GM21526 (cell line): ENCODE measurements at regions not wholly inside any gene's neighbourhood (a gene's known extent, or its start where the extent isn't known, plus 50 kb on each side); places are given as distances from the start of the nearest gene placed in this dataset.
A peak's percentile ranks its signal among the peaks of the same experiment; 100 is the strongest.

Experiments
- ATAC-seq: cut with Tn5 transposase; IDR thresholded peaks from one replicate; pipeline ENCODE4 v1.9.1; 2021; ENCODE audit warnings: moderate library complexity; ENCODE audit not compliant: unreplicated experiment, low FRiP score

- no peak for ATAC-seq
These were observed 552.6 kb upstream of the TBL1XR1 start for GRCh38 chr3:177749836-177750235.

GRCh38 chr3:177750436-177750835 lies 553.2 kb upstream of the TBL1XR1 start:
- no peak for ATAC-seq

- ATAC-seq = no peak
These were observed 554.5 kb upstream of the TBL1XR1 start for GRCh38 chr3:177751770-177752169.

- no peak for ATAC-seq
These were observed 555.5 kb upstream of the TBL1XR1 start for GRCh38 chr3:177752831-177753230.

GRCh38 chr3:177753451-177754155 lies 556.3 kb upstream of the TBL1XR1 start:
- ATAC-seq = no peak

- no peak for ATAC-seq
These were observed 557.2 kb upstream of the TBL1XR1 start for GRCh38 chr3:177754508-177754921.

GRCh38 chr3:177758126-177758525 lies 560.8 kb upstream of the TBL1XR1 start:
- ATAC-seq = no peak

GRCh38 chr3:177760803-177761202 lies 563.5 kb upstream of the TBL1XR1 start:
- no peak for ATAC-seq

GRCh38 chr3:177764377-177764912 lies 567.2 kb upstream of the TBL1XR1 start:
- ATAC-seq = no peak

- no peak for ATAC-seq
These were observed 567.7 kb upstream of the TBL1XR1 start for GRCh38 chr3:177764933-177765332.

- no peak for ATAC-seq
These were observed 573.3 kb upstream of the TBL1XR1 start for GRCh38 chr3:177770383-177771230.

GRCh38 chr3:177771780-177772179 lies 574.5 kb upstream of the TBL1XR1 start:
- ATAC-seq = no peak

- ATAC-seq = no peak
These were observed 575.8 kb upstream of the TBL1XR1 start for GRCh38 chr3:177772908-177773557.

- no peak for ATAC-seq
These were observed 576.4 kb upstream of the TBL1XR1 start for GRCh38 chr3:177773717-177774116.

GRCh38 chr3:177776661-177777101 lies 579.4 kb upstream of the TBL1XR1 start:
- ATAC-seq = no peak

- ATAC-seq = peak; percentile 96
These were observed 580.4 kb upstream of the TBL1XR1 start for GRCh38 chr3:177777699-177778098.

- ATAC-seq = no peak
These were observed 581.4 kb upstream of the TBL1XR1 start for GRCh38 chr3:177778633-177779032.

GRCh38 chr3:177781686-177782161 lies 584.4 kb upstream of the TBL1XR1 start:
- ATAC-seq = no peak

GRCh38 chr3:177783338-177783737 lies 586.1 kb upstream of the TBL1XR1 start:
- no peak for ATAC-seq

- no peak for ATAC-seq
These were observed 586.5 kb upstream of the TBL1XR1 start for GRCh38 chr3:177783767-177784166.
